Bronchial epithelial cell (primary cell): ENCODE measurements at regions not wholly inside any gene's neighbourhood (a gene's known extent, or its start where the extent isn't known, plus 50 kb on each side); places are given as distances from the start of the nearest gene placed in this dataset.

Experiments used
- DNase-seq: peaks from one replicate; pipeline ENCODE4 v3.0.0-alpha.2; 2010; ENCODE audit warnings: low read depth
- FAIRE-seq: peaks from 2 replicates; lab custom pipeline; 2011; peaks lifted over from hg19 to GRCh38; lab: Jason Lieb, UNC
- H3K27me3 ChIP-seq: 2 replicates; pipeline ENCODE4 v1.5.1; 2011; ENCODE audit warnings: low read length; ENCODE audit not compliant: control insufficient read depth, insufficient read depth
- H3K36me3 ChIP-seq: 2 replicates; pipeline ENCODE4 v1.5.1; 2011; ENCODE audit warnings: low read length; ENCODE audit not compliant: control insufficient read depth, insufficient read depth
- H3K4me3 ChIP-seq: 2 replicates; pipeline ENCODE4 v1.5.1; 2011; ENCODE audit warnings: mild to moderate bottlenecking, low read depth, low read length, control low read depth
- TF ChIP-seq, protein P1 (sequence below): IDR thresholded peaks from 2 replicates; pipeline ENCODE4 v1.5.1; 2011; ENCODE audit warnings: mild to moderate bottlenecking, moderate library complexity, low read length, control low read depth, inconsistent platforms; ENCODE audit not compliant: insufficient read depth, severe bottlenecking

GRCh38 chr4:140260227-140260626 is 106.2 kb upstream of the MAML3 start:
- Histone ChIP-seq H3K36me3 (no peaks in the 10 kb centered on the region), H3K4me3 (no peak overlapping the region), H3K27me3 (no peaks in the 10 kb centered on the region)
- DNase-seq (peak; percentile 94), FAIRE-seq (no peak)
- TF ChIP-seq, protein P1, sequence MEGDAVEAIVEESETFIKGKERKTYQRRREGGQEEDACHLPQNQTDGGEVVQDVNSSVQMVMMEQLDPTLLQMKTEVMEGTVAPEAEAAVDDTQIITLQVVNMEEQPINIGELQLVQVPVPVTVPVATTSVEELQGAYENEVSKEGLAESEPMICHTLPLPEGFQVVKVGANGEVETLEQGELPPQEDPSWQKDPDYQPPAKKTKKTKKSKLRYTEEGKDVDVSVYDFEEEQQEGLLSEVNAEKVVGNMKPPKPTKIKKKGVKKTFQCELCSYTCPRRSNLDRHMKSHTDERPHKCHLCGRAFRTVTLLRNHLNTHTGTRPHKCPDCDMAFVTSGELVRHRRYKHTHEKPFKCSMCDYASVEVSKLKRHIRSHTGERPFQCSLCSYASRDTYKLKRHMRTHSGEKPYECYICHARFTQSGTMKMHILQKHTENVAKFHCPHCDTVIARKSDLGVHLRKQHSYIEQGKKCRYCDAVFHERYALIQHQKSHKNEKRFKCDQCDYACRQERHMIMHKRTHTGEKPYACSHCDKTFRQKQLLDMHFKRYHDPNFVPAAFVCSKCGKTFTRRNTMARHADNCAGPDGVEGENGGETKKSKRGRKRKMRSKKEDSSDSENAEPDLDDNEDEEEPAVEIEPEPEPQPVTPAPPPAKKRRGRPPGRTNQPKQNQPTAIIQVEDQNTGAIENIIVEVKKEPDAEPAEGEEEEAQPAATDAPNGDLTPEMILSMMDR: no peak

DNA sequence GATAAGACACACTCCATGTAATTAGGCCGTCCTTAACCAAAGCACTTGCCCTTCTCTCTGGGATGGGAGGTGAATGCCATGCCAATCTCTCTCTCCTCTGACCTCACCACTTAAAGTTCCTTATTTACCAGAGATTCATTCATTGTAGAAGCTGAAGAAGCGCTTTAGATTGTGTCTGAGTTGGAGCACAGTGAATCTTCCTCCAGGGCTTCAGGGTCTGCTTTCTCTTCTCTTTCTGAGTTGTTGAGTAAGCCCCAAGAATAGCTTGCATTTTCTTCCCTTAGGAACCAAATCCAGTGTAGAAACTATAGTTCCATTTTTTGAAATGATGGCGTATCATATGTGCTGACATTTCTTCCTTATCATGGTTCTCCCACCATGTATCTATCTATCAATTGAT is 104.5 kb upstream of the MAML3 start:
- DNase-seq (no peak), FAIRE-seq (no peak)
- Histone ChIP-seq H3K36me3 (no peaks in the 10 kb centered on the region), H3K4me3 (no peak overlapping the region), H3K27me3 (no peaks in the 10 kb centered on the region)
- TF ChIP-seq, protein P1: no peak

DNA sequence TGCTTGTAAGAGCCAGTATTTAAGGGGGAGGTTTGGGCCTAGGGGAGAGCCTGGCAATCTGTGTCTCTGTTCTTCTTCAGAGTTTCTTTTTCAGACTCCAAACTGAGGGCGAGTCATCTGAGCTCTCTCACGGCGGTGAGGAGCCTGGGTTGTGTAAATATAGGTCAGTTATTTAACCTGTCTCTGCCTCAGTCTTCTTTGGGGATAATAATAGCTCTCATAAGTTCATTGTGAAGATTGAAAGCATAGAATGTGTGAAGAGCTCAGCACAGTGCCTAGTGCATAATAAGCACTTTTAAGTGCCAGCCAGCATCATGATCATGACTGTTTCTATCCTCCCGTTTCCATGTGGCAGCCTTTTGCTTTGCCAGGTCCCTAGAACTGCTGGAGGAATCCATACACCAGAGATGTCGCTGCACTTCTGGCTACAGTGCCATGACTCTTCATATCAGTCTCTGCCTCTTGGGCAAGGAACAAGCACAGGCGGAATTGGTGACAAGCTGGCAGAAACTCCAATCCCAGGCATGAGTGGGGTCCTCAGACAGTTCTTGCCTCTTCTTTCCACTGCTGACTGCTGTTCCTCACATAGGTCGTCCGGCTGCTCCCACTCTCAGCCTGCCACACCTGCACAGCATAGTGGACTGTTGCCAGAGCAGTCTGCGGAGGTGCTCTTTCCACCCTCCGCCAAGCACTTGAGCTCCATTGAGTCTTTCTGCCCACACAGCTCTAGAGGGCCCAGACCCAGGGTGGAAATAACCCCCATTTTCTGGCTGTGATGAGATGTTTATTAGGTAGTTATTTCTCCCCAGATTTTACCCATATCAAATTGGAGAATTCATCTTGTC is 103.7 kb upstream of the MAML3 start:
- Histone ChIP-seq H3K27me3 (no peaks in the 10 kb centered on the region), H3K4me3 (no peak overlapping the region), H3K36me3 (no peaks in the 10 kb centered on the region)
- DNase-seq (peak; percentile 42), FAIRE-seq (no peak)
- TF ChIP-seq, protein P1: no peak

DNA sequence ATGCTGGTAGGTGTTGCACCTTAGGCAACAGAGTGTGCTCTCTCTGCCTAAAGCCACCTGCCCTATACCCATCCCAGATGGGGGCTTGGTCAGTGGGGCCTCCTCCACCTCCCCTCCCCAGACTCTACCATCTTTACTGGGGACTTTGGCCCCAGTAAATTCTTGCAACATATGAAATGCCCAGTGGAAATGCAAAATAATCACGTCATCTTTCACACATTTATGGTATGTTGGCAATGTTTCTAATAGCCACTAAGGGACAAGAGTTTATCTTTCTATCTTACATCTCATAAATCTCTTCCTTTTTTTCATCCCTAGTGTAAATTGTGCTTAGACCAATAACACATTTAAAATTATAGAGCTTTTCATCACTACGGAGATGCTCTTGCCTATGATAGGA is 103.0 kb upstream of the MAML3 start:
- DNase-seq: no peak
- TF ChIP-seq, protein P1: no peak
- FAIRE-seq: no peak

DNA sequence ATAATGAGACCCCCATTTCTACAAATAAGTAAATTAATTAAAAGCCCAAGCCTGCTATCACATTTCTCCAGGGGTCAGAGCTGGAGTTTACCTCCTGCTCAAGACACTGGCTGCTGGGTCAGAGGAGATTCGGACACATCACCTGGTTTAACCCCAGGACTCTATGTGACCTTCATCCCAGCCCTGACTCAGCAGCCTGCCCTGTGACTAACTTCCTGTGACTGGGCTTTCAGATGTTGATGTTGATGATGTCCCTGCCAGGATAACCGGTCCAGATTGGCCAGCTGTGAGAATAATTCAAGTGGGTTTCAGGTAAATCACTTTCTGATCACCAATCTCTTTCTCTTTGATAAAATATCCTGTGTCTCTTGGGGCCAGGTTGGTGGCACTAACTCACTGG is 102.4 kb upstream of the MAML3 start:
- DNase-seq: peak; percentile 79
- no peak overlapping the region for H3K4me3 ChIP-seq
- no peaks in the 10 kb centered on the region for H3K36me3 ChIP-seq
- TF ChIP-seq, protein P1: no peak
- H3K27me3 ChIP-seq: no peaks in the 10 kb centered on the region
- FAIRE-seq: no peak

More for the DNA sequence above, 103.0 kb upstream of the MAML3 start:
- Histone ChIP-seq H3K36me3 (no peaks in the 10 kb centered on the region), H3K4me3 (no peak overlapping the region), H3K27me3 (no peaks in the 10 kb centered on the region)
